Memory B cell (primary cell): ENCODE measurements at regions not wholly inside any gene's neighbourhood (a gene's known extent, or its start where the extent isn't known, plus 50 kb on each side); places are given as distances from the start of the nearest gene placed in this dataset.

ENCODE experiments used
- ATAC-seq: fragments of 150-1000 bp; cut with Tn5 transposase; 2 replicates; pipeline ENCODE4 v1.10.0; 2021; ENCODE audit warnings: low read depth, mild to moderate bottlenecking, moderate library complexity
- DNase-seq, 2 donors: peaks; one replicate each; pipeline ENCODE4 v3.0.0; 2022; ENCODE audit warnings: low spot score in 2 of 2
- H3K27ac Mint-ChIP-seq: one replicate; pipeline ENCODE4 v1.8.0; 2022; ENCODE audit warnings: mild to moderate bottlenecking, moderate library complexity, mixed read lengths
- H3K27me3 Mint-ChIP-seq: one replicate; pipeline ENCODE4 v1.8.0; 2022; ENCODE audit warnings: mixed read lengths
- H3K36me3 Mint-ChIP-seq: one replicate; pipeline ENCODE4 v1.8.0; 2022; ENCODE audit warnings: mild to moderate bottlenecking, mixed read lengths
- H3K4me1 Mint-ChIP-seq: one replicate; pipeline ENCODE4 v1.8.0; 2022; ENCODE audit warnings: mixed read lengths
- H3K4me3 Mint-ChIP-seq: one replicate; pipeline ENCODE4 v1.8.0; 2022; ENCODE audit warnings: mild to moderate bottlenecking, moderate library complexity, mixed read lengths
- H3K9me3 Mint-ChIP-seq: one replicate; pipeline ENCODE4 v1.8.0; 2022; ENCODE audit warnings: mixed read lengths

GRCh38 chr18:37874721-37875120 lies 309.1 kb upstream of the CELF4 start:
- ATAC-seq (no peak), DNase-seq (no peak)
- no peak overlapping the region for H3K4me3 Mint-ChIP-seq
- no peaks in the 10 kb centered on the region for H3K36me3 Mint-ChIP-seq
- H3K27me3 Mint-ChIP-seq = no peaks in the 10 kb centered on the region
- no peak overlapping the region for H3K27ac Mint-ChIP-seq
- H3K9me3 Mint-ChIP-seq = peaks cover 2% of the 10 kb centered on the region
- no peaks in the 10 kb centered on the region for H3K4me1 Mint-ChIP-seq

DNA sequence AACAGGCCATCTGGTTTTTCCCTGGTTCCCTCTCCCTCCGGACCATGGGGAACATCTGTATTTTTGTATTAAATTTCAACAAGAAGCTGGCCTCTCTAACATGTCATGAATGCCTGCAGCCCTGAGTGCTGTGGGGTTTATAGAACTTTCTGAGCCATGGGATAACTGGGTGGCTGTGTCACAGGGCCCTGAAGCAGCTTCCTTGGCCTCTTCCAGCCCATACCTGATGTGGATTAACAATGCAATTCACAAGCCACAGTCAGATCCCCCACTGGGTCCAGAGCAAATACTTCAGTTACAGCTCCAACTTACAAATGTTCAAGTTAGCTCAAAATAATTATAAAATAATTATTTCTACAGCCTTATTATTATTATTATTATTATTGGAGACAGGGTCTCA lies 307.8 kb upstream of the CELF4 start:
- Mint-ChIP-seq H3K27me3 (no peaks in the 10 kb centered on the region), H3K9me3 (peaks cover under 1% of the 10 kb centered on the region), H3K36me3 (no peaks in the 10 kb centered on the region), H3K4me3 (no peak overlapping the region), H3K27ac (no peak overlapping the region), H3K4me1 (no peaks in the 10 kb centered on the region)
- ATAC-seq (no peak), DNase-seq (no peak)

- H3K9me3 Mint-ChIP-seq = no peaks in the 10 kb centered on the region
- ATAC-seq (no peak), DNase-seq (no peak)
- no peaks in the 10 kb centered on the region for H3K4me1 Mint-ChIP-seq
- H3K27ac Mint-ChIP-seq = no peak overlapping the region
- no peaks in the 10 kb centered on the region for H3K27me3 Mint-ChIP-seq
- no peak overlapping the region for H3K4me3 Mint-ChIP-seq
- no peaks in the 10 kb centered on the region for H3K36me3 Mint-ChIP-seq
These were observed 307.0 kb upstream of the CELF4 start for GRCh38 chr18:37872562-37872961.

- no peak overlapping the region for H3K4me3 Mint-ChIP-seq
- no peak for ATAC-seq
These were observed 306.0 kb upstream of the CELF4 start for GRCh38 chr18:37871561-37871960.

DNA sequence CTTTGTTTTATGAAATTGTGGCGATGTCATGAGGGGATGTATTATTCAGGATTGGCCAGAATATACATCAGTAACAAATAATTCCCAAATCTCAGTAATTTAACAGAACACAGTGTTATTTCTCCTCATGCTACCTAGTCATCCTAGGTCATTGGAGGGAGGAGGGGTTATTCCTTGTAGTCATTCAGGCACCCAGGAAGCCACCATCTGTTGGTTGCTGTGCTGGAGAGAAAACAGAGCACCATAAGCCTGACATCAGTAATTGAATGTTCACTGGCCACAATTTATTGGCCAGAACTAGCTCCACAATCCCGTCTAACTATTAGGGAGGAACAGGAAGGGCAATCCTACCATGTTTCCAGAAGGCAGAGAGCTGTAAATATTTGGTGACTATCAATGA lies 303.5 kb upstream of the CELF4 start:
- Mint-ChIP-seq H3K36me3 (no peaks in the 10 kb centered on the region), H3K9me3 (peaks cover 4% of the 10 kb centered on the region), H3K4me1 (no peaks in the 10 kb centered on the region), H3K27me3 (no peaks in the 10 kb centered on the region), H3K4me3 (no peak overlapping the region), H3K27ac (no peak overlapping the region)
- DNase-seq (no peak), ATAC-seq (no peak)

More at GRCh38 chr18:37871561-37871960, 306.0 kb upstream of the CELF4 start:
- H3K27me3 Mint-ChIP-seq = no peaks in the 10 kb centered on the region
- no peak overlapping the region for H3K27ac Mint-ChIP-seq
- DNase-seq = no peak
- no peaks in the 10 kb centered on the region for H3K4me1 Mint-ChIP-seq
- no peaks in the 10 kb centered on the region for H3K36me3 Mint-ChIP-seq
- H3K9me3 Mint-ChIP-seq = no peaks in the 10 kb centered on the region

DNA sequence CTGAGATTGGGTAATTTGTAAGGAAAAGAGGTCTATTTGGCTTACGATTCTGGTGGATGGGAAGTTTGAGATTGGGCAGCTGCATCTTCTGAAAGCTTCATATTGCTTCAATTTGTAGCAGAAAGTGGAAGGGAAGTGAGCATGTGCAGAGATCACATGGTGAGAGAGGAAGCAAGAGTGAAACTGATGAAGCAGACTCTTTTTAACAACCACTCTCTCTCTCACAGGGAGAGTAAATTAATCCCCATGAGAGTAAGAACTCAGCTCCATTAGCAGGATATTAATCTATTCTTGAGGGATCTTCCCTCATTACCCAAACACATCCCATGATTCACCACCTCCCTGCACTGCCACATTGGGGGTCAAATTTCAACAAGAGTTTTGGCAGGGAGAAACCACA lies 298.5 kb upstream of the CELF4 start:
- DNase-seq = no peak
- no peak overlapping the region for H3K4me3 Mint-ChIP-seq
- H3K9me3 Mint-ChIP-seq = peaks cover 12% of the 10 kb centered on the region
- no peak overlapping the region for H3K27ac Mint-ChIP-seq
- no peaks in the 10 kb centered on the region for H3K36me3 Mint-ChIP-seq
- H3K4me1 Mint-ChIP-seq = no peaks in the 10 kb centered on the region
- no peak for ATAC-seq
- H3K27me3 Mint-ChIP-seq = peaks cover 3% of the 10 kb centered on the region

DNA sequence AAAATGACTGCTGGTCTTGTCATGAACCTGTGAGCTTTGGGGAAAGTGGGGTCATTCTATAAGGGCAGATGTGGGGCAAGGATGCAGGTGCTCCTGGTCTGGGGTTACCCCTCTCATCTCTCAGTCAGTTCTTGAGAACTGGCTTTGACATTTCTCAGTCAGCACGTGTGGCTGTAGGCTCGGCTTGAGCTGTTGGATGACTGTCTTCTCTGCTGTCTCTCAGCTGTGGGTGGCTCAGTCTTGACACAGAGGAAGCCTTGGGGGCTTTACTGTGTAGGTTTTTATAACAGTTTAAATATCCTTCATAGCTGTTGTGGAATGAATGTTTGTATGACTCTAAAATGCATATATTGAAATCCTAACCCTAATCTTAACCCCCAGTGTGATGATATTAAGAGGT lies 296.4 kb upstream of the CELF4 start:
- DNase-seq (no peak), ATAC-seq (no peak)
- Mint-ChIP-seq H3K27ac (no peak overlapping the region), H3K4me3 (no peak overlapping the region), H3K9me3 (peaks cover 16% of the 10 kb centered on the region), H3K4me1 (no peaks in the 10 kb centered on the region), H3K36me3 (no peaks in the 10 kb centered on the region), H3K27me3 (peaks cover 3% of the 10 kb centered on the region)

- no peak overlapping the region for H3K27ac Mint-ChIP-seq
- peaks cover 17% of the 10 kb centered on the region for H3K9me3 Mint-ChIP-seq
- no peak overlapping the region for H3K4me3 Mint-ChIP-seq
- no peaks in the 10 kb centered on the region for H3K4me1 Mint-ChIP-seq
- no peaks in the 10 kb centered on the region for H3K36me3 Mint-ChIP-seq
- H3K27me3 Mint-ChIP-seq = no peaks in the 10 kb centered on the region
- DNase-seq (no peak), ATAC-seq (no peak)
These were observed 288.8 kb upstream of the CELF4 start for GRCh38 chr18:37854396-37854795.

DNA sequence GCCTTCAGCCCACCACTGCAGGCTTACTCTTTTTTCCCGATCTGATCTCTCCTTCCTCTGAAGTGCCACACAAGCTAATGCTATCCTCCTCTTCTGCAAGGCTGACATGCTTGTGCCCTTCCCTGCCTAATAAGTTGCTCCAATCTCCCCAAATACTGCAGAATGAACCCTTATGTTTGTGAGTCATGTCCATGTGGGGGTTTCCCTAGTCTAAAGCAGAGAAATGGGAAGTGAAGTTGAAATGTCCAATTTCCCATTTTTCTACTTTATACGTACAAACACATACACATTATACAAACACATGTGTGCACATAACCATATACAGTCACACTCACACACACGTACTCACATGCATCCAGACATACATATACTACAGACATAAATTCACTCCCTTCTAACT lies 288.1 kb upstream of the CELF4 start:
- ATAC-seq = no peak
- peaks cover 15% of the 10 kb centered on the region for H3K9me3 Mint-ChIP-seq
- no peak overlapping the region for H3K4me3 Mint-ChIP-seq
- H3K27me3 Mint-ChIP-seq = no peaks in the 10 kb centered on the region
- no peak for DNase-seq
- H3K4me1 Mint-ChIP-seq = no peaks in the 10 kb centered on the region
- no peak overlapping the region for H3K27ac Mint-ChIP-seq
- no peaks in the 10 kb centered on the region for H3K36me3 Mint-ChIP-seq

DNA sequence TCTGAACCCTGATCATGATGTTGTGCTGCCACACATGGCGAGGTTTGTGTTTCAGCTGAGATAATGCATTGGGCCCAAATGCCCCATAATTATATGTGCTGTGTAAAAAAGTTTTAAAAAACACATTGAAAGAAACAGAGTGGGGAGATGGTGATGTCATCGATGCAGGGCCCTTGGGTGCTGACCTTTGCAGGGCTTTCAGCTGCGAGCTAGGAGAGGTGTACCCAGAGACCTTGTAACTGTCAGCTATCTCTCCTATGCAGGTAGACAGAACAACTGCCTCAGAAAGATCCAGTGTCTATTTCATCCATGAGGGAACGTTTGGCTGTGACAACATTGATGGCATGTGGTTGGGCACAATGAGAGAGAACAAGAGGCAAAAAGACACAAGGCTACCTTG lies 286.9 kb upstream of the CELF4 start:
- H3K9me3 Mint-ChIP-seq = peaks cover 11% of the 10 kb centered on the region
- DNase-seq = no peak

DNA sequence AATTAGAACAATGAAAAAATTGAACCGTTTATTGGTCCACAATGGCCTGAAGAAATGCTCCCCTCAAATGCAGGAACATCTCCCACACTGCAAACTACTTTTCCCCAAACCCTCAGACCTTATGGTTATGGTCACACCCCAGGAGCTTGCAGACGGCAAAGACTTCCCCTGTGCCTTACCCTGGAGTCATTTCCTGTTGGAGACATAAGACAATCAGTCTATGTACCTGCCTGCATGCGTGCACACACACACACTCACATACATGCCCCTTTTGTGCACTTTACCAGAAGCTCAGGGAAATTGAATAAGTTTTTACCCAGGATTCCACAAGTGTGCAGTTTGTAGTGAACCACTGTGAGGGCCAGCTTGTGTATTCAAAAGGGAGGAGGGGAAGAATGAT lies 281.9 kb upstream of the CELF4 start:
- Mint-ChIP-seq H3K9me3 (no peaks in the 10 kb centered on the region), H3K27me3 (no peaks in the 10 kb centered on the region), H3K4me3 (no peak overlapping the region), H3K27ac (no peak overlapping the region), H3K36me3 (no peaks in the 10 kb centered on the region), H3K4me1 (no peaks in the 10 kb centered on the region)
- no peak for ATAC-seq
- DNase-seq = no peak

More for the DNA sequence above, 286.9 kb upstream of the CELF4 start:
- no peak for ATAC-seq
- Mint-ChIP-seq H3K4me3 (no peak overlapping the region), H3K36me3 (no peaks in the 10 kb centered on the region), H3K27me3 (no peaks in the 10 kb centered on the region), H3K27ac (no peak overlapping the region), H3K4me1 (no peaks in the 10 kb centered on the region)

GRCh38 chr18:37846996-37847395 lies 281.4 kb upstream of the CELF4 start:
- no peak for DNase-seq
- Mint-ChIP-seq H3K36me3 (no peaks in the 10 kb centered on the region), H3K27ac (no peak overlapping the region), H3K9me3 (no peaks in the 10 kb centered on the region), H3K27me3 (no peaks in the 10 kb centered on the region), H3K4me1 (no peaks in the 10 kb centered on the region), H3K4me3 (no peak overlapping the region)
- no peak for ATAC-seq

GRCh38 chr18:37845498-37845897 lies 279.9 kb upstream of the CELF4 start:
- DNase-seq = no peak
- no peaks in the 10 kb centered on the region for H3K9me3 Mint-ChIP-seq

GRCh38 chr18:37844209-37844970 lies 278.8 kb upstream of the CELF4 start:
- DNase-seq (no peak), ATAC-seq (no peak)
- H3K27ac Mint-ChIP-seq = no peak overlapping the region
- no peaks in the 10 kb centered on the region for H3K36me3 Mint-ChIP-seq
- no peaks in the 10 kb centered on the region for H3K27me3 Mint-ChIP-seq
- H3K9me3 Mint-ChIP-seq = peaks cover 3% of the 10 kb centered on the region
- H3K4me3 Mint-ChIP-seq = no peak overlapping the region
- H3K4me1 Mint-ChIP-seq = no peaks in the 10 kb centered on the region

More at GRCh38 chr18:37845498-37845897, 279.9 kb upstream of the CELF4 start:
- Mint-ChIP-seq H3K4me3 (no peak overlapping the region), H3K36me3 (no peaks in the 10 kb centered on the region), H3K4me1 (no peaks in the 10 kb centered on the region), H3K27ac (no peak overlapping the region), H3K27me3 (no peaks in the 10 kb centered on the region)
- ATAC-seq = no peak

- Mint-ChIP-seq H3K9me3 (peaks cover 3% of the 10 kb centered on the region), H3K4me3 (no peak overlapping the region), H3K27me3 (no peaks in the 10 kb centered on the region), H3K4me1 (no peaks in the 10 kb centered on the region), H3K36me3 (no peaks in the 10 kb centered on the region), H3K27ac (no peak overlapping the region)
- no peak for DNase-seq
- no peak for ATAC-seq
These were observed 272.5 kb upstream of the CELF4 start for GRCh38 chr18:37838083-37838482.
